ENCODE measurements at regions not wholly inside any gene's neighbourhood (a gene's known extent, or its start where the extent isn't known, plus 50 kb on each side); places are given as distances from the start of the nearest gene placed in this dataset.

- no peak for TF ChIP-seq CTCF (IDR thresholded peaks at IDR 0.05; ENCODE audit: borderline replicate concordance, extremely low read depth, low read length, poor library complexity, severe bottlenecking)
- TF ChIP-seq EZH2 (IDR thresholded peaks at IDR 0.05; ENCODE audit: borderline replicate concordance, low read depth, low read length, severe bottlenecking) = no peak
Measured at GRCh38 chr5:101206534-101206933, 303.5 kb upstream of the ST8SIA4 start.

Measured in DND-41 (cell line).